H1 (cell line): ENCODE measurements at regions not wholly inside any gene's neighbourhood (a gene's known extent, or its start where the extent isn't known, plus 50 kb on each side); places are given as distances from the start of the nearest gene placed in this dataset.

Source experiments
- CTCF ChIA-PET: fragments of 300-600 bp; sonication (Branson Sonifier 250); formaldehyde crosslinking; loops from one replicate; lab custom pipeline; 2021; ENCODE audit not compliant: partially characterized antibody; lab: Charles Lee
- POLR2A ChIA-PET: fragments of 300-600 bp; sonication (Branson Sonifier 250); formaldehyde crosslinking; loops from one replicate; lab custom pipeline; 2021; ENCODE audit warnings: inconsistent platforms; ENCODE audit not compliant: partially characterized antibody; lab: Charles Lee
- DNase-seq, 2 experiments: peaks; one replicate each; pipeline versions ENCODE4 v3.0.0 to v3.0.0-alpha.2; 2010 to 2022; ENCODE audit warnings: low spot score in 2 of 2, low read depth in 1 of 2, mixed read lengths in 1 of 2
- FAIRE-seq: peaks from 2 replicates; lab custom pipeline; 2011; peaks lifted over from hg19 to GRCh38; lab: Jason Lieb, UNC
- H2AFZ ChIP-seq: 2 replicates; pipeline ENCODE4 v1.8.1; 2012; ENCODE audit warnings: low read length, inconsistent platforms
- H2AK5ac ChIP-seq: 2 replicates; pipeline ENCODE4 v1.6.1; 2013; ENCODE audit warnings: low read depth, low read length
- H2BK120ac ChIP-seq: replicated peaks from 2 replicates; pipeline ENCODE3; 2013; ENCODE audit warnings: low read depth, low read length, inconsistent platforms
- H2BK12ac ChIP-seq: 2 replicates; pipeline ENCODE4 v1.6.1; 2013; ENCODE audit warnings: low read depth, low read length
- H2BK15ac ChIP-seq: 2 replicates; pipeline ENCODE4 v1.6.1; 2013; ENCODE audit warnings: low read length
- H2BK20ac ChIP-seq: 2 replicates; pipeline ENCODE4 v1.6.1; 2013; ENCODE audit warnings: low read length
- H2BK5ac ChIP-seq: 2 replicates; pipeline ENCODE4 v1.6.1; 2013; ENCODE audit warnings: low read depth, low read length
- H3K14ac ChIP-seq: 2 replicates; pipeline ENCODE4 v1.6.1; 2013; ENCODE audit warnings: inconsistent platforms; ENCODE audit not compliant: insufficient read length
- H3K18ac ChIP-seq: 2 replicates; pipeline ENCODE4 v1.6.1; 2013; ENCODE audit warnings: low read length; ENCODE audit errors: extremely low read depth
- H3K23ac ChIP-seq: 2 replicates; pipeline ENCODE4 v1.6.1; 2013; ENCODE audit warnings: inconsistent platforms; ENCODE audit not compliant: insufficient read length
- H3K23me2 ChIP-seq: 2 replicates; pipeline ENCODE4 v1.6.1; 2013; ENCODE audit warnings: low read depth, low read length
- H3K27ac ChIP-seq: 2 replicates; pipeline ENCODE4 v1.6.1; 2011; ENCODE audit warnings: low read depth, low read length, inconsistent platforms
- H3K27me3 ChIP-seq, 4 experiments: replicated peaks in 1 of 4; 1 replicate in 1 of 4; 2 replicates in 3 of 4; pipeline versions ENCODE4 v1.6.1 to v1.8.1; 2011 to 2013; ENCODE audit warnings: low read length in 3 of 4, mild to moderate bottlenecking in 3 of 4, inconsistent platforms in 2 of 4, mixed read lengths in 2 of 4, moderate library complexity in 1 of 4; ENCODE audit not compliant: control insufficient read depth in 3 of 4, insufficient read depth in 3 of 4; ENCODE audit errors: extremely low read depth in 1 of 4
- H3K36me3 ChIP-seq, 4 experiments: 2 replicates each; pipeline versions ENCODE4 v1.6.1 to v1.8.1; 2011 to 2013; ENCODE audit warnings: mild to moderate bottlenecking in 4 of 4, low read length in 3 of 4, moderate library complexity in 2 of 4, control low read depth in 1 of 4, inconsistent platforms in 1 of 4; ENCODE audit not compliant: insufficient read depth in 4 of 4, control insufficient read depth in 2 of 4
- H3K4ac ChIP-seq: replicated peaks from 2 replicates; pipeline ENCODE3; 2013; ENCODE audit warnings: low read length, low read depth, mixed read lengths, inconsistent platforms; ENCODE audit not compliant: insufficient read length
- H3K4me1 ChIP-seq, 4 experiments: replicated peaks in 1 of 4; 1 replicate in 1 of 4; 2 replicates in 3 of 4; pipeline versions ENCODE4 v1.6.1 to v1.8.1; 2011 to 2013; ENCODE audit warnings: low read length in 3 of 4, inconsistent platforms in 2 of 4, mixed read lengths in 1 of 4; ENCODE audit not compliant: insufficient read depth in 4 of 4, control insufficient read depth in 3 of 4
- H3K4me2 ChIP-seq, 2 experiments: 2 replicates each; pipeline versions ENCODE4 v1.6.1 to v1.8.1; 2011 to 2013; ENCODE audit warnings: low read depth in 2 of 2, low read length in 2 of 2, control low read depth in 1 of 2, inconsistent platforms in 1 of 2, mild to moderate bottlenecking in 1 of 2; ENCODE audit not compliant: insufficient read depth in 1 of 2
- H3K4me3 ChIP-seq, 4 experiments: fragments of 200-600, 300-600 bp in 1 of 4; sonication (generic), shearing (Covaris generic), sonication (Bioruptor Twin) in 1 of 4; 2 replicates each; pipeline versions ENCODE4 v1.5.1 to v1.8.1; 2011 to 2016; ENCODE audit warnings: low read length in 4 of 4, low read depth in 3 of 4, control low read depth in 2 of 4, inconsistent platforms in 2 of 4, mild to moderate bottlenecking in 2 of 4, mixed read lengths in 1 of 4, moderate library complexity in 1 of 4; ENCODE audit not compliant: insufficient read depth in 2 of 4; ENCODE audit errors: extremely low read depth in 1 of 4
- H3K56ac ChIP-seq: replicated peaks from 2 replicates; pipeline ENCODE3; 2013; ENCODE audit warnings: low read depth, mild to moderate bottlenecking, mixed read lengths, low read length, inconsistent platforms; ENCODE audit not compliant: insufficient read length
- H3K79me1 ChIP-seq: 2 replicates; pipeline ENCODE4 v1.6.1; 2013; ENCODE audit warnings: low read depth, low read length, control low read depth
- H3K79me2 ChIP-seq, 2 experiments: 2 replicates each; pipeline versions ENCODE4 v1.6.1 to v1.8.1; 2012 to 2013; ENCODE audit warnings: low read length in 2 of 2, mild to moderate bottlenecking in 2 of 2, inconsistent platforms in 1 of 2; ENCODE audit not compliant: insufficient read depth in 2 of 2, control insufficient read depth in 1 of 2
- H3K9ac ChIP-seq, 4 experiments: replicated peaks in 1 of 4; 1 replicate in 1 of 4; 2 replicates in 3 of 4; pipeline versions ENCODE4 v1.6.1 to v1.8.1; 2011 to 2013; ENCODE audit warnings: low read depth in 3 of 4, low read length in 3 of 4, control low read depth in 2 of 4, mild to moderate bottlenecking in 2 of 4, moderate library complexity in 2 of 4, inconsistent platforms in 1 of 4; ENCODE audit errors: extremely low read depth in 1 of 4
- H3K9me3 ChIP-seq, 2 experiments: 2 replicates each; pipeline versions ENCODE4 v1.6.1 to v1.8.1; 2012 to 2013; ENCODE audit warnings: mild to moderate bottlenecking in 2 of 2, moderate library complexity in 2 of 2, control low read depth in 1 of 2, inconsistent platforms in 1 of 2, low read depth in 1 of 2, low read length in 1 of 2, mixed read lengths in 1 of 2; ENCODE audit not compliant: insufficient read depth in 2 of 2
- H4K20me1 ChIP-seq, 2 experiments: replicated peaks in 1 of 2; 2 replicates each; pipeline versions ENCODE3 to v1.8.1; 2011 to 2013; ENCODE audit warnings: inconsistent platforms in 2 of 2, low read length in 2 of 2, mild to moderate bottlenecking in 1 of 2; ENCODE audit not compliant: insufficient read depth in 2 of 2, control insufficient read depth in 1 of 2
- H4K5ac ChIP-seq: 2 replicates; pipeline ENCODE4 v1.6.1; 2013; ENCODE audit warnings: low read length, low read depth, mixed read lengths, inconsistent platforms; ENCODE audit not compliant: insufficient read length
- H4K8ac ChIP-seq: 2 replicates; pipeline ENCODE4 v1.8.0; 2013; ENCODE audit warnings: mild to moderate bottlenecking, moderate library complexity, low read length, inconsistent platforms; ENCODE audit not compliant: insufficient read depth; ENCODE audit errors: extremely low read depth
- H4K91ac ChIP-seq: replicated peaks from 2 replicates; pipeline ENCODE3; 2013; ENCODE audit warnings: low read length, mixed read lengths, inconsistent platforms; ENCODE audit not compliant: insufficient read length
- CEBPB ChIP-seq: IDR thresholded peaks from 2 replicates; pipeline ENCODE4 v1.6.1; 2012; ENCODE audit warnings: low read depth, low read length
- GTF2F1 ChIP-seq: IDR thresholded peaks from 2 replicates; pipeline ENCODE4 v1.6.1; 2012; ENCODE audit warnings: low read depth, low read length, improper control_type of control experiment, borderline replicate concordance
- KDM4A ChIP-seq: IDR thresholded peaks from one replicate; pipeline ENCODE4 v1.7.1; 2012; ENCODE audit warnings: low read depth, mild to moderate bottlenecking, moderate library complexity, low read length, inconsistent platforms; ENCODE audit not compliant: severe bottlenecking
- PHF8 ChIP-seq: fragments of 200-600 bp; sonication (generic); conservative IDR thresholded peaks from 2 replicates; pipeline ENCODE4 v1.7.1; 2012; ENCODE audit warnings: low read depth, mild to moderate bottlenecking, inconsistent platforms, low read length, moderate library complexity
- TEAD4 ChIP-seq: IDR thresholded peaks from 2 replicates; pipeline ENCODE4 v1.6.1; 2012; ENCODE audit warnings: low read depth, low read length, inconsistent platforms, mixed read lengths
- WGBS, 2 experiments: shearing (Covaris generic) in 1 of 2; methylation state at CpG; one replicate each; pipeline versions ENCODE4 v1.1.6 to v1.1.7; 2013 to 2015; ENCODE audit warnings: low lambda C conversion rate in 2 of 2, mixed read lengths in 2 of 2, inconsistent platforms in 1 of 2, low coverage in 1 of 2, missing lambda C conversion rate in 1 of 2; ENCODE audit not compliant: insufficient replicate concordance in 2 of 2, insufficient coverage in 1 of 2, insufficient read length in 1 of 2; ENCODE audit errors: extremely low coverage in 1 of 2, missing lambda C conversion rate in 1 of 2; 5-methylcytosine and 5-hydroxymethylcytosine counted together

- Histone ChIP-seq H2AFZ (no peak overlapping the region), H2BK15ac (no peak overlapping the region), H3K18ac (no peak overlapping the region), H2BK20ac (no peak overlapping the region), H3K79me1 (no peaks in the 10 kb centered on the region), H2BK120ac (no peak overlapping the region), H3K4me2 (no peak overlapping the region), H3K4ac (no peak overlapping the region), H4K20me1 (no peaks in the 10 kb centered on the region), H3K79me2 (no peaks in the 10 kb centered on the region), H3K36me3 (no peaks in the 10 kb centered on the region), H2BK12ac (no peak overlapping the region), H3K23ac (no peak overlapping the region), H3K23me2 (no peaks in the 10 kb centered on the region), H3K27ac (no peak overlapping the region), H3K9me3 (no peaks in the 10 kb centered on the region), H3K27me3 (no peaks in the 10 kb centered on the region), H4K5ac (no peak overlapping the region), H2BK5ac (no peak overlapping the region), H3K4me1 (no peaks in the 10 kb centered on the region), H3K4me3 (no peak overlapping the region), H3K56ac (no peak overlapping the region), H4K91ac (no peak overlapping the region), H2AK5ac (no peak overlapping the region), H3K9ac (no peak overlapping the region), H4K8ac (no peak overlapping the region), H3K14ac (no peak overlapping the region)
- 100% methylated on average over 4 of the region's 4 CpGs; no CpG with 5 or more reads in 1 of the 2 experiments for WGBS, 2 experiments
- POLR2A ChIA-PET, result no interaction called here
- CTCF ChIA-PET, result no interaction called here
- FAIRE-seq, result no peak
- TF ChIP-seq TEAD4 (no peak), KDM4A (no peak), PHF8 (no peak), GTF2F1 (no peak), CEBPB (peak; percentile 68)
- no peak for DNase-seq
Measured at GRCh38 chr1:191579019-191579418, 579.2 kb upstream of the RGS18 start.
